Activated CD8-positive, alpha-beta T cell treated with anti-CD3 and anti-CD28 coated beads for 36 hours (primary cell): ENCODE measurements at regions not wholly inside any gene's neighbourhood (a gene's known extent, or its start where the extent isn't known, plus 50 kb on each side); places are given as distances from the start of the nearest gene placed in this dataset.

Experiments used
- ATAC-seq: fragments of 200-7000 bp; cut with Tn5 transposase; one replicate; pipeline ENCODE4 v1.10.0; 2021; ENCODE audit warnings: mild to moderate bottlenecking, moderate library complexity
- CTCF ChIA-PET: fragments of 350-600 bp; sonication (Branson Sonifier 250); formaldehyde crosslinking; loops from one replicate; lab custom pipeline; 2021; ENCODE audit warnings: antibody characterized with exemption; lab: Charles Lee
- POLR2A ChIA-PET: fragments of 350-600 bp; sonication (Branson Sonifier 250); formaldehyde crosslinking; loops from one replicate; lab custom pipeline; 2021; ENCODE audit warnings: antibody characterized with exemption; lab: Charles Lee
- DNase-seq: peaks from one replicate; pipeline ENCODE4 v3.0.0-alpha.2; 2020
- H3K27ac Mint-ChIP-seq: one replicate; pipeline ENCODE4 v1.8.0; 2021; ENCODE audit warnings: mild to moderate bottlenecking, mixed read lengths
- H3K27me3 Mint-ChIP-seq: one replicate; pipeline ENCODE4 v1.8.0; 2021; ENCODE audit warnings: mixed read lengths
- H3K36me3 Mint-ChIP-seq: one replicate; pipeline ENCODE4 v1.8.0; 2021; ENCODE audit warnings: low read depth, mixed read lengths
- H3K4me1 Mint-ChIP-seq: one replicate; pipeline ENCODE4 v1.8.0; 2021; ENCODE audit warnings: low read depth, mixed read lengths
- H3K4me3 Mint-ChIP-seq: one replicate; pipeline ENCODE4 v1.8.0; 2021; ENCODE audit warnings: mild to moderate bottlenecking, moderate library complexity, mixed read lengths
- H3K9me3 Mint-ChIP-seq: one replicate; pipeline ENCODE4 v1.8.0; 2021; ENCODE audit warnings: mixed read lengths
- CTCF ChIP-seq: fragments of 200-600 bp; IDR thresholded peaks from one replicate; pipeline ENCODE4 v1.8.0; 2022; ENCODE audit warnings: antibody characterized with exemption, mild to moderate bottlenecking
- intact Hi-C: fragments of 100-400 bp; cut with micrococcal nuclease; formaldehyde crosslinking; loops from one replicate; pipeline ENCODE4 v1.10.0; 2022

- TF ChIP-seq CTCF, result no peak
- CTCF ChIA-PET, result no interaction called here
- no peaks in the 10 kb centered on the region for H3K9me3 Mint-ChIP-seq
- intact Hi-C loops, result no loop called here
- peaks cover 66% of the 10 kb centered on the region for H3K27me3 Mint-ChIP-seq
- H3K27ac Mint-ChIP-seq, result no peak overlapping the region
- POLR2A ChIA-PET, result no interaction called here
- no peak for ATAC-seq
- DNase-seq, result no peak
- no peaks in the 10 kb centered on the region for H3K36me3 Mint-ChIP-seq
- H3K4me3 Mint-ChIP-seq, result no peak overlapping the region
- peaks cover 10% of the 10 kb centered on the region for H3K4me1 Mint-ChIP-seq
These were observed 221.9 kb upstream of the AGAP1 start for GRCh38 chr2:235271936-235272335.

GRCh38 chr2:235274023-235274422 is 219.8 kb upstream of the AGAP1 start:
- CTCF ChIA-PET, result no interaction called here
- Mint-ChIP-seq H3K36me3 (no peaks in the 10 kb centered on the region), H3K9me3 (no peaks in the 10 kb centered on the region), H3K27me3 (peaks cover 49% of the 10 kb centered on the region), H3K4me3 (no peak overlapping the region), H3K4me1 (peaks cover 10% of the 10 kb centered on the region), H3K27ac (no peak overlapping the region)
- TF ChIP-seq CTCF, result no peak
- ATAC-seq, result no peak
- POLR2A ChIA-PET, result no interaction called here
- intact Hi-C loops, result no loop called here
- DNase-seq, result no peak

- H3K27ac Mint-ChIP-seq, result no peak overlapping the region
- H3K4me3 Mint-ChIP-seq, result no peak overlapping the region
- peaks cover 32% of the 10 kb centered on the region for H3K27me3 Mint-ChIP-seq
- intact Hi-C loops, result no loop called here
- no peaks in the 10 kb centered on the region for H3K4me1 Mint-ChIP-seq
- CTCF ChIA-PET, result no interaction called here
- H3K9me3 Mint-ChIP-seq, result no peaks in the 10 kb centered on the region
- TF ChIP-seq CTCF, result no peak
- POLR2A ChIA-PET, result no interaction called here
- DNase-seq (no peak), ATAC-seq (no peak)
- no peaks in the 10 kb centered on the region for H3K36me3 Mint-ChIP-seq
These were observed 216.4 kb upstream of the AGAP1 start for GRCh38 chr2:235277485-235277884.

- no peak for DNase-seq
- Mint-ChIP-seq H3K27me3 (peaks cover 28% of the 10 kb centered on the region), H3K4me1 (no peaks in the 10 kb centered on the region), H3K36me3 (no peaks in the 10 kb centered on the region), H3K4me3 (no peak overlapping the region), H3K9me3 (no peaks in the 10 kb centered on the region), H3K27ac (no peak overlapping the region)
- ChIA-PET CTCF (no interaction called here), POLR2A (no interaction called here)
- intact Hi-C loops, result no loop called here
- no peak for TF ChIP-seq CTCF
- ATAC-seq, result no peak
These were observed 215.0 kb upstream of the AGAP1 start for GRCh38 chr2:235278771-235279355.

- Mint-ChIP-seq H3K9me3 (no peaks in the 10 kb centered on the region), H3K4me3 (no peak overlapping the region), H3K27me3 (peaks cover 22% of the 10 kb centered on the region), H3K4me1 (no peaks in the 10 kb centered on the region), H3K27ac (no peak overlapping the region), H3K36me3 (no peaks in the 10 kb centered on the region)
- intact Hi-C loops, result no loop called here
- POLR2A ChIA-PET, result no interaction called here
- CTCF ChIA-PET, result no interaction called here
- no peak for TF ChIP-seq CTCF
- no peak for DNase-seq
- no peak for ATAC-seq
These were observed 213.9 kb upstream of the AGAP1 start for GRCh38 chr2:235279965-235280364.
